ENCODE measurements at regions not wholly inside any gene's neighbourhood (a gene's known extent, or its start where the extent isn't known, plus 50 kb on each side); places are given as distances from the start of the nearest gene placed in this dataset.

DNA sequence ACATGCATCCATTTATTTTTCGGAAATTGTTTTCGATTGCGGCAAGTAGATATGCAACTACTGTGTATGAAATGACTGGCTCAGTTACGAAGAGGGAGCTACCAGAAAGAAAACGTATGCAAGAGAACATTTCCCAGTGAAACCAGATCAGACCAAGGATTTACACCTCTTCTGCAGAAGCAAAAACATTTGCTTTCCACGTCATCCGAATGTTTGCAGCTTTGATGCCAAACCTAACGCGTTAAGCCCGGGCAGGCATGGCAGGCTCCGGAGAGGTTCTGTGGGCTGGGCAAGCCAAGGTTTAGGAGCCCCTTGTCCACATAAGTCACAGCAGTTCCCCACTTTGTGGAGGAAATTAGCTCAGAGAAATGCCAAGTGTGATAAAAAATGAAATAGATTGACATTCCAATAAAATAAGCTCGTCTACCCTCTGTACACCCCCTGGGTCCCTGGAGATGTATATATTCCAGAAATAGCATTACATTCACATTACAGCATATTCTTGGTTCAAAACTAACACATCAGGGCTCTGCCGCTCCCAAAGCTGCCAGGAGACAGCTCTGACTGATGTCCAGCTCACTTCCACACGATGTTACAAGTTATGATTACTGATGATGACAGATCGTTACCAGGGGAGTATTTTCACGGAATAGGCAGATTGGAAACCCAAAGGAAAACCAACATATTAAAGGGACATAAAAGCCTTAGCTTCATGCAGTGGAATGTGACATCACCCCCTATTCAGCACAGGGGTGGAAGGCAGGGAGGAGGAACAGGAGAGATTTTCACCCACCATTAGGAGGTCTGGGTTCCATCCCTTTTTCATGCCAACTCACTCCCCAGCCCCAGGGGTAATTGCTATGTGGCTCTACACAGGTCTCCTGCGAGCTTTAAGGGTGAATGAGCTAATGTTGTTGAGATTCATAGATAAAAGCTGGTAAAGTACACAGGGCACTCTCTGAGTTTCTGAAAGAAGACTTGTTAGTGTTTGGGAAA is 81.5 kb downstream of the LYZL1 start:
- H3K4me2 ChIP-seq (ENCODE audit: low read length) = peak overlapping the region; percentile 58
- TF ChIP-seq, protein P1, sequence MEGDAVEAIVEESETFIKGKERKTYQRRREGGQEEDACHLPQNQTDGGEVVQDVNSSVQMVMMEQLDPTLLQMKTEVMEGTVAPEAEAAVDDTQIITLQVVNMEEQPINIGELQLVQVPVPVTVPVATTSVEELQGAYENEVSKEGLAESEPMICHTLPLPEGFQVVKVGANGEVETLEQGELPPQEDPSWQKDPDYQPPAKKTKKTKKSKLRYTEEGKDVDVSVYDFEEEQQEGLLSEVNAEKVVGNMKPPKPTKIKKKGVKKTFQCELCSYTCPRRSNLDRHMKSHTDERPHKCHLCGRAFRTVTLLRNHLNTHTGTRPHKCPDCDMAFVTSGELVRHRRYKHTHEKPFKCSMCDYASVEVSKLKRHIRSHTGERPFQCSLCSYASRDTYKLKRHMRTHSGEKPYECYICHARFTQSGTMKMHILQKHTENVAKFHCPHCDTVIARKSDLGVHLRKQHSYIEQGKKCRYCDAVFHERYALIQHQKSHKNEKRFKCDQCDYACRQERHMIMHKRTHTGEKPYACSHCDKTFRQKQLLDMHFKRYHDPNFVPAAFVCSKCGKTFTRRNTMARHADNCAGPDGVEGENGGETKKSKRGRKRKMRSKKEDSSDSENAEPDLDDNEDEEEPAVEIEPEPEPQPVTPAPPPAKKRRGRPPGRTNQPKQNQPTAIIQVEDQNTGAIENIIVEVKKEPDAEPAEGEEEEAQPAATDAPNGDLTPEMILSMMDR (conservative IDR thresholded peaks at IDR 0.05; ENCODE audit: low read depth, low read length) = no peak
- no peak for TF ChIP-seq EZH2phosphoT487 (IDR thresholded peaks at IDR 0.05; ENCODE audit: borderline replicate concordance, low read length)
- TF ChIP-seq EZH2 (IDR thresholded peaks at IDR 0.05; ENCODE audit: low read length, unreplicated experiment) = no peak
- H3K36me3 ChIP-seq (ENCODE audit: low read depth, low read length) = no peaks in the 10 kb centered on the region
- H3K4me1 ChIP-seq (ENCODE audit: insufficient read depth, low read length) = peaks cover 5% of the 10 kb centered on the region; the same call in 1 of the 2 replicates
- no peaks in the 10 kb centered on the region for H3K79me2 ChIP-seq (ENCODE audit: low read length)
- peak overlapping the region; percentile 27; the same call in 1 of the 2 replicates for H3K4me3 ChIP-seq (ENCODE audit: low read length)
- H3F3A ChIP-seq (ENCODE audit: low read length, unreplicated experiment) = no peaks in the 10 kb centered on the region
- CTCF ChIA-PET = interaction anchor here (0.6 kb wide), 1 partner anchor 23 kb away, joined by 4 read pairs; no protein-coding TSS in a partner anchor
- BruUV-seq (replicated peaks) = no TSS peak
- no peak overlapping the region for H3K27ac ChIP-seq (ENCODE audit: low read length)
- intact Hi-C loops (cut with micrococcal nuclease) = no loop called here
- DNase-seq (peak; percentile 36), ATAC-seq (peak; percentile 73)
- H3K27me3 ChIP-seq (ENCODE audit: low read length) = no peaks in the 10 kb centered on the region
- H3K9me2 ChIP-seq (replicated peaks; ENCODE audit: low read length) = no peaks in the 10 kb centered on the region
- no peaks in the 10 kb centered on the region for H4K20me1 ChIP-seq (ENCODE audit: low read length)
- no peak overlapping the region for H2AFZ ChIP-seq (ENCODE audit: low read length)
- no peaks in the 10 kb centered on the region for H3K9me3 ChIP-seq (ENCODE audit: low read length)
- POLR2A ChIA-PET (ENCODE audit: unreplicated experiment) = no interaction called here
- no peak overlapping the region for H3K9ac ChIP-seq (ENCODE audit: low read length)

DNA sequence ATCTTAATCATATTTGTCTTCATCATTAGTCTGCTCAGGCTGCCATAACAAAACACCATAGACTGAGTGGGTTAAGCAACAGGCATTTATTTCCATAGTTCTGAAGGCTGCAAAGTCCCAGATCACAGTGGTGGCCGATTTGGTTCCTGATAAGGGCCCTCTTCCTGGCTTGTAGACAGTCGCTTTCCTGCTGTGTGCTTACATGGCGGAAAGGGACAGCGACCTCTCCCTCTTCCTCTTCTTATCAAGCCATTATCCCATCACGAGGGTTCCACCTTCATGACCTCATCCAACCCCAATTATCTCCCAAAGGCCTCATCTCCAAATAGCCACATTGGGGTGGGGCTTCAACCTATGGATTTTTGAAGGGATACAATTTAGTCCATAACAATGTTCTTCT is 84.0 kb downstream of the LYZL1 start:
- no peaks in the 10 kb centered on the region for H4K20me1 ChIP-seq (ENCODE audit: low read length)
- H3K36me3 ChIP-seq (ENCODE audit: low read depth, low read length) = no peaks in the 10 kb centered on the region
- no TSS peak for BruUV-seq (replicated peaks)
- no peaks in the 10 kb centered on the region for H3K27me3 ChIP-seq (ENCODE audit: low read length)
- no peak overlapping the region for H3K27ac ChIP-seq (ENCODE audit: low read length)
- H3K9ac ChIP-seq (ENCODE audit: low read length) = no peak overlapping the region
- ATAC-seq = no peak
- no peak overlapping the region for H2AFZ ChIP-seq (ENCODE audit: low read length)
- H3K9me3 ChIP-seq (ENCODE audit: low read length) = no peaks in the 10 kb centered on the region
- no peaks in the 10 kb centered on the region for H3F3A ChIP-seq (ENCODE audit: low read length, unreplicated experiment)
- H3K79me2 ChIP-seq (ENCODE audit: low read length) = no peaks in the 10 kb centered on the region
- H3K9me2 ChIP-seq (replicated peaks; ENCODE audit: low read length) = no peaks in the 10 kb centered on the region
- TF ChIP-seq EZH2 (IDR thresholded peaks at IDR 0.05; ENCODE audit: low read length, unreplicated experiment) (no peak), EZH2phosphoT487 (IDR thresholded peaks at IDR 0.05; ENCODE audit: borderline replicate concordance, low read length) (no peak)
- TF ChIP-seq, protein P1 (conservative IDR thresholded peaks at IDR 0.05; ENCODE audit: low read depth, low read length) = no peak
- H3K4me2 ChIP-seq (ENCODE audit: low read length) = no peak overlapping the region
- ChIA-PET CTCF (no interaction called here), POLR2A (ENCODE audit: unreplicated experiment) (no interaction called here)
- no peak for DNase-seq
- H3K4me1 ChIP-seq (ENCODE audit: insufficient read depth, low read length) = peaks cover 5% of the 10 kb centered on the region; the same call in 1 of the 2 replicates
- H3K4me3 ChIP-seq (ENCODE audit: low read length) = no peak overlapping the region
- intact Hi-C loops (cut with micrococcal nuclease) = no loop called here

- no peaks in the 10 kb centered on the region for H3F3A ChIP-seq (ENCODE audit: low read length, unreplicated experiment)
- ChIA-PET POLR2A (ENCODE audit: unreplicated experiment) (no interaction called here), CTCF (no interaction called here)
- H3K9me3 ChIP-seq (ENCODE audit: low read length) = no peaks in the 10 kb centered on the region
- H3K9ac ChIP-seq (ENCODE audit: low read length) = no peak overlapping the region
- no peaks in the 10 kb centered on the region for H3K79me2 ChIP-seq (ENCODE audit: low read length)
- H3K4me2 ChIP-seq (ENCODE audit: low read length) = no peak overlapping the region
- H3K27ac ChIP-seq (ENCODE audit: low read length) = no peak overlapping the region
- TF ChIP-seq EZH2phosphoT487 (IDR thresholded peaks at IDR 0.05; ENCODE audit: borderline replicate concordance, low read length) (no peak), EZH2 (IDR thresholded peaks at IDR 0.05; ENCODE audit: low read length, unreplicated experiment) (no peak)
- TF ChIP-seq, protein P1 (conservative IDR thresholded peaks at IDR 0.05; ENCODE audit: low read depth, low read length) = no peak
- no peaks in the 10 kb centered on the region for H4K20me1 ChIP-seq (ENCODE audit: low read length)
- DNase-seq (no peak), ATAC-seq (no peak)
- no TSS peak for BruUV-seq (replicated peaks)
- H3K4me3 ChIP-seq (ENCODE audit: low read length) = no peak overlapping the region
- H3K27me3 ChIP-seq (ENCODE audit: low read length) = no peaks in the 10 kb centered on the region
- no peaks in the 10 kb centered on the region for H3K36me3 ChIP-seq (ENCODE audit: low read depth, low read length)
- intact Hi-C loops (cut with micrococcal nuclease) = no loop called here
- no peak overlapping the region for H2AFZ ChIP-seq (ENCODE audit: low read length)
- peaks cover 5% of the 10 kb centered on the region; the same call in 1 of the 2 replicates for H3K4me1 ChIP-seq (ENCODE audit: insufficient read depth, low read length)
- H3K9me2 ChIP-seq (replicated peaks; ENCODE audit: low read length) = no peaks in the 10 kb centered on the region
These were observed 85.3 kb downstream of the LYZL1 start for GRCh38 chr10:29374162-29374561.
